ENCODE measurements at regions not wholly inside any gene's neighbourhood (a gene's known extent, or its start where the extent isn't known, plus 50 kb on each side); places are given as distances from the start of the nearest gene placed in this dataset.
A peak's percentile ranks its signal among the peaks of the same experiment; 100 is the strongest.
"Not testable (repeated sequence)": the region's sequence is repeated elsewhere in the genome, so short reads cannot be mapped to it uniquely, and the experiment has no call there.

GRCh38 chr2:142562900-142563299 is 314.6 kb upstream of the KYNU start:
- DNase-seq: no peak

- DNase-seq: no peak
These were observed 315.8 kb upstream of the KYNU start for GRCh38 chr2:142561656-142562055.

GRCh38 chr2:142557391-142557790 is 320.1 kb upstream of the KYNU start:
- DNase-seq: no peak

- not testable (repeated sequence) for DNase-seq
These were observed 331.5 kb upstream of the KYNU start for GRCh38 chr2:142545999-142546398.

DNA sequence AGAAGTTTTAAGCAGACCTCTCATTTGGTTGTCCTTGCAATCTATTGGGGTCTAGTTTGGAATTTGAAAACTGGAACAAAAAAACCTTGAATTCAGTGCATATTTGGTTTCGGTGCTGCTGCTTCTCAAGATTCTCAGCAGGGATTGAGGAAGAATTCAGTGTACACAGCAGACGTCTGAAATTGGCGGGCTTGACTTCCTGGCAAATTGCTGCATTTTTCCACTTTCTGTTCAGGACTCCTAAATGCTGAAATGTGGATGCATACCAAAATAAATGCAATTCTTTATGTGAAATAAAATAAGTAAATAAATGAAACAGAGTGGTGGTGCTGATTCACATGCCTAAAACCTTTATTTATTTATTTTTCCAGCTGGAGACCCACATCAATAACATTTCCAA is 332.4 kb upstream of the KYNU start:
- DNase-seq: no peak

DNA sequence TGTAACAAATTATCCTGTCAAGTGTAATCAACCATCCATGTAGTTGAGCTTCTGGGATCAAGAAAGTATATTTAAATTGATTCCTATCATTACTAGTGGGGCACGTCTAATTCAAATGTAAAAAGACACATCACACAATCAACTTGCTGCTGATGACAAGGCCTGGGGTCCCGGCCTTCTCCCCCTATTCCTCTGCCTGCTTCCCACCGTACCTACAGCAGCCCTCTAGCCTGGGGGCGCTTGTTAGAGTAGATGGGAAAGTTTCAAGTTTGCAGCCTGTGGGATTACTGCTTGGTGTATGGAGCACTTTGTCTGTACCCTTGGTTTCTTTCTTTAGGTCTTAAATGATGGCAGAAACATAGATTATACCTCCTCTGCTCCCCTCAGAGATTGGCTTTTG is 333.3 kb upstream of the KYNU start:
- no peak for DNase-seq

DNA sequence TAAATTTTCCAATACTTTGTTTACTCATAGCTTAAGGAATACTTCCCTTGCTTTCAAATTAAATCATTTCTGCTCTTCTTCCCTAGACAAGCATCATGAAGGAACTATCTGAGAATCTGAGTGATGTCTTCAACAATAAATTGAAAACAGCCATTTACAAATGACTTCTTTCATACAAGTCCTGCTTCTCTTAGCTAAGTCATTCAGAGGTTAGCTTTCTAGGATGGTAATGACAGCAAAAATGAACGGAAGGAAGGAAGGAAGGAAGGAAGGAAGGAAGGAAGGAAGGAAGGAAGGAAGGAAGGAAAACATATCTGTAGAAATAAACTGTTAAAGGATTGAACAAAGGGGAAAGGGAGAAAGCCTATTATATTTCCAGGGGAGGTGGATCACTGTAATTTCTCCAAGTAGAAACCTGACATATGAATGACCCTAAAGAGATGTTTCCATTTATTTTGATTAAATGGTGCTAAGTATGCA is 335.0 kb upstream of the KYNU start:
- no peak for DNase-seq

DNA sequence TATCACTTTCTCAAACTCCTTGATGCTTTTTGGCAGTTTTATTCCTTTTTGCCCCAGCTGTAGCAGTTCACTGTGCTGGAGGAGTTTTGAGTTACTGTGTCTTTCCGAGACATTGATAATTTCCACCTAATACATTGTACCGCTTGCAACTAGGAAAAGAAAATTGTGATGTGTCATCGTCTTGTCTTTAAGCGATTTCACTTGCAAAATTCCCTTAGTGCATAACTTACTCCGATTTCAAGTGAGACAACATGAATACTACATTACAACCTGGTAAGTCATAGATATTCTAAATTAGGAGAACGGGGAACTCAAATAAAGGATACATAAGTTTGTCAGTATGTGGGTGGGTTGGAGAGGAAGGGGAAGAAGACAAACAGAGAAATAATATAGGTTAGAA is 340.5 kb upstream of the KYNU start:
- DNase-seq: no peak

- DNase-seq: no peak
These were observed 341.0 kb upstream of the KYNU start for GRCh38 chr2:142536492-142536891.

GRCh38 chr2:142535311-142535710 is 342.2 kb upstream of the KYNU start:
- DNase-seq: no peak

DNA sequence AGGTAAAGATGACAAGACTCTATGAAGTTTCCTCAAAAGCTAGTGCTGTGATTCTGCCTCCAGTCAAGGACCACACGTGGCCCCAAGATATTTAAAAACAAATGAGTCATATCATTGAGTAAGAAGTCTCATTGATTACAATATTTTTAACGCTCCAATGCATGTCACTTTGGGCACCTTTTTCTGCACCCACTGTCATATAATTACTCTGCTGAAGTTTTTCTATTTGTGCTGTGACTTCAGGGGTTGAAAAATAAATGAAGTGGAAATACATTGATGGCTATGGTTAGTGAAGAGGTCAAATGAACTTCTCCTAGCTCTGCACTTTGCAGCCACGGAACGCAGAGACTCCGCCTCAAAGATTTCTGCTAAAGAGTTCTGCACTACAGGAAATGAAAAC is 344.3 kb upstream of the KYNU start:
- no peak for DNase-seq

DNA sequence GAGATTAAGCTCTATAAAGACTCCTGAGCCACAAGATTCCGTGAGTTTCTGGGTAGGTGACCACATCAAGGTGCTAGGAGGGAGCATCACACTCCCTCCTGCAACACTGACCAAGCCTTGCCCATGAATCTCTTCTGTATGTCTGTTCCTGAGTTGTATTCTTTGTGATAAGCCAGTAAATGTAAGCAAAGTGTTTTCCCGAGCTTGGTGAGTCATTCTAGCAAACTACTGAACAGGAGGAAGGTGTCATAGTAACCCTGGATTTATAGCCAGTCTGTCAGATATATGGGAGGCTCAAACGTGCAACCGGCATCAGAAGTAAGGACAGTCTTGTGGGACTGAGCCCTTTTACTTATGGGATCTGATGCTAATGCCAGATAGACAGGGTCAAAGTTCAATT is 346.1 kb upstream of the KYNU start:
- DNase-seq: peak; percentile 2

DNA sequence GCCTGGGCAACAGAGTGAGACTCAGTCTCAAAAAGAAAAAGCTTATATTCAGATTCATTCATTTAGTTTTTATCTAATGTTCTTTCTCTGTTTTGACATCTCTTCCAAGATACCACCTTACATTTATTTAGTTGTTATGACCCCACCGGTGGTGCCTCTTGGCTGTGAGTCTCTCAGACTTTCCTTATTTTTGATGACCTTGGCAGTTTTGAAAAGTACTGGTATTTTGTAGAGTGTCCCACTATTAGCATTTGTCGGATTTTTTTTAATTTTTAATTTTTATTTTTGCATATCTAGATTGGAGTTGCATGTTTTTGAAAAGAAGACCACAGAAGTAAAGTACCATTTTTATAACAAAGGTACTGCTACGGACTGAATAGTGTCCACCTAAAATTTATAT is 351.7 kb upstream of the KYNU start:
- no peak for DNase-seq

- no peak for DNase-seq
These were observed 356.0 kb upstream of the KYNU start for GRCh38 chr2:142521492-142521891.

- no peak for DNase-seq
These were observed 362.0 kb upstream of the KYNU start for GRCh38 chr2:142515493-142515892.

- no peak for DNase-seq
These were observed 368.1 kb upstream of the KYNU start for GRCh38 chr2:142509401-142509800.

DNA sequence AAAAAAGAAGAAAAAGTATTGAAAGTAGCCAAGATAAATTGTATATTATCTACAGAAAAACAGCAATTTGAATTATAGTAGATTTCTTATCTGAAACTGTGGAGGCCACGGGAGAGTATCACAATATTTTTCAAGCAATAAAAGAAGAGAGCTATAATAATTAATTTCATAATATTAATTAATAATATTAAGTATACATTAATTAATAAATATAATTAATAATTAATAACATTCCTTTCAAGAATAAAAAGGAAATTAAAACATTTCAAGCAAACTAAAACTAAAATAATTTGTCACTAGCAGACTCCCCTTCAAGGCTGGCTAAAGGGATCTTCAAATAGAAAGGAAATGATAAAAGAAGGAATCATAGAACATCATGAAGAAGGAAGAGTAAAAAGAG is 372.7 kb upstream of the KYNU start:
- DNase-seq: no peak

DNA sequence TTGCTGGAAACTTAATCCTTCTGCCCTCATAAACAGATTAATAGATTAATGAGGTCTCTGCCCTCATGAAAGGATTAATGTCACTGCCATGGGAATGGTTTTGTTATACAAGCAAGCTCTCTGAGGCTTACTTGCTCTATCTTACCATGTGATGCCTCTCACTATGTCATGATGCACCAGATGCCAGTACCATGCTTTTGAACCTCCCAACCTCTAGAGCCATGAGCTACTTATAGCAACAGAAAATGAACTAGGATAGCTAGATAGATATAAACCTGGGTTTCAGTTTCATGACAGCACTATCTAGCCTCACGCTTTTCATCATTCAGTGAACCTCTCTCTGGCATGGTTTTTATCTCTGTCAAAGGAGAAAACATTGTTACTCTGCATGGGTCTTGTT is 371.6 kb upstream of the LRP1B start:
- no peak for DNase-seq

- DNase-seq: no peak
These were observed 364.3 kb upstream of the LRP1B start for GRCh38 chr2:142495141-142495540.

GRCh38 chr2:142489631-142490030 is 358.8 kb upstream of the LRP1B start:
- not testable (repeated sequence) for DNase-seq

DNA sequence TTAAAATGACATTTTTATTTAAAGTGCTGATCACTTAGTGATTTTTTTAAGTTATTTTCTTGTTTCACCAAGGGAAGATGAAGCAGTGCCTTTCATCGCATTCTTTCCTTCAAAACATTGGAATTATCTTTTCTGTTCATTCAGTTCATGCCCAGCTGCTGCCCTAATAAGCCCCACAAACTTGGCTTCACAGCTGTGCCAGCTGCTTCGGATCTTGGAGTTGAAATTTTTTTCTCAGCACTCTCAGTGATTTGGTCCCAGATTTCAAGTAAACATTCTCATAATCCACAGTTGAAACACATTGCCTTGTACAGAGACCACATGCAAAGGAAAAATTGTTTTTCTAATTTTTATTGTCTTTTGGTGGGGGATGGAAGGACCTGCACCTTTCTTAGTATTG is 353.3 kb upstream of the LRP1B start:
- DNase-seq: no peak

- DNase-seq: no peak
These were observed 352.8 kb upstream of the LRP1B start for GRCh38 chr2:142483653-142484052.

- DNase-seq: no peak
These were observed 347.4 kb upstream of the LRP1B start for GRCh38 chr2:142478206-142478605.

DNA sequence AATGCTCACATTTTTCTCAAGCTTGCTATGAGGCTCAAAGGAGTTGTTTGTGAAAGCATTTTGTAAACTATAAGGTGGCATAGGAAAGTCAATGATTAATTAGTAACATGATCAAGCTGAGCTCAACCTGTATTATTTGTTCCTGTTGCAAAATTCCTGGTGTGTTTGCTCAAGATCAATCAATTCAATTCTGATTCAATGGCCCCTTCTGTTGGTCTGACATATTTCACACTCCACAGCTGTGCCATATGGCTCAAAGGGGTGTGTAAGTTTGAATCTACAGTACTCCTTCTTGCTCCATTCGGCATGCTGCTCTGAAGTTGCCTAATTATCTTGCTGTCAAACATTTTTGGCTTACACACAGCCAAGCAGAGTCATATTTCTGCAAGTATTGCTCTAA is 341.6 kb upstream of the LRP1B start:
- DNase-seq: no peak

GRCh38 chr2:142467321-142467720 is 336.5 kb upstream of the LRP1B start:
- DNase-seq: no peak

DNA sequence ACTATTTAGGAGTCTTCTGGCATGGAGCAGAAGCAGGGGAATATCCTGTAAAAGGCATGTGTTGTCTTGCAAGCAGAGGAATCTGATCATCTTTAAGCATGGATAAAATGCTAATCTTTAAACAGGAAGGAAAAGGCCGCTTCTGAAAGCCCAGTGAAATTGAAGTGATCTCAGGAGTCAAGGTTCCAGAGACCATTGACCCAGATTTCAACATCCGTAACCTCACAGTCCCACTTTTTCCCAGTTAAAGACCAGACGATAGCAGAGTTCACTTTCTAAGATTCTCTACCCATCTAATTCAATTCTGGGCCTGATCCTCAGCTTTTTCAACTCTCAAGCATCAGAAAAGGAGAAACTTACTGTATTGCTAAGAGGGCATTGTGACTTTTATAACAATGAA is 332.2 kb upstream of the LRP1B start:
- no peak for DNase-seq

Measured in EL (cell line).